Head of caudate nucleus (tissue), 42 donors: ENCODE measurements at regions not wholly inside any gene's neighbourhood (a gene's known extent, or its start where the extent isn't known, plus 50 kb on each side); places are given as distances from the start of the nearest gene placed in this dataset.
A peak's percentile ranks its signal among the peaks of the same experiment; 100 is the strongest.
"Not testable (repeated sequence)": the region's sequence is repeated elsewhere in the genome, so short reads cannot be mapped to it uniquely, and the experiment has no call there.

ENCODE experiments used
- DNase-seq, 42 donors: peaks; one replicate each; pipeline versions ENCODE4 v3.0.0 to v3.0.0-alpha.2; 2020 to 2021; ENCODE audit warnings: mixed read lengths in 7 of 42
- intact Hi-C: fragments of 100-400 bp; cut with DNase I; formaldehyde crosslinking; loops from one replicate; pipeline ENCODE4 v1.15.0; 2022

- intact Hi-C loops, result no loop called here
- DNase-seq, result no peak
These were observed 73.0 kb downstream of the GBP6 start for GRCh38 chr1:89436856-89437255.

- intact Hi-C loops, DNase-seq: not testable (repeated sequence)
These were observed 74.4 kb downstream of the GBP6 start for GRCh38 chr1:89438301-89438700.

GRCh38 chr1:89440911-89441310 is 77.1 kb downstream of the GBP6 start:
- intact Hi-C loops, result no loop called here
- no peak for DNase-seq

- intact Hi-C loops, result no loop called here
- no peak for DNase-seq
These were observed 79.8 kb upstream of the LRRC8B start for GRCh38 chr1:89444791-89445190.

GRCh38 chr1:89451011-89451410 is 73.6 kb upstream of the LRRC8B start:
- intact Hi-C loops, result loop anchor here (5.0 kb wide), 1 partner anchor 454 kb away; no protein-coding TSS in a partner anchor
- no peak for DNase-seq

GRCh38 chr1:89453123-89453972 is 71.3 kb upstream of the LRRC8B start:
- no peak for DNase-seq
- intact Hi-C loops, result loop anchor here (5.0 kb wide), 1 partner anchor 456 kb away; no protein-coding TSS in a partner anchor

- intact Hi-C loops, result loop anchor here (5.0 kb wide), 1 partner anchor 458 kb away; no protein-coding TSS in a partner anchor
- DNase-seq, result peak in 40 of 42 donors; percentile 2 to 77 (median 46)
These were observed 69.6 kb upstream of the LRRC8B start for GRCh38 chr1:89454845-89455521.

- intact Hi-C loops, result no loop called here
- DNase-seq, result no peak
These were observed 67.6 kb upstream of the LRRC8B start for GRCh38 chr1:89457046-89457445.

- no peak for DNase-seq
- intact Hi-C loops, result no loop called here
These were observed 65.5 kb upstream of the LRRC8B start for GRCh38 chr1:89459081-89459480.

GRCh38 chr1:89460325-89460724 is 64.3 kb upstream of the LRRC8B start:
- intact Hi-C loops, result no loop called here
- no peak for DNase-seq

- intact Hi-C loops, result no loop called here
- DNase-seq, result no peak
These were observed 62.4 kb upstream of the LRRC8B start for GRCh38 chr1:89462250-89462649.

- intact Hi-C loops, result no loop called here
- no peak for DNase-seq
These were observed 60.6 kb upstream of the LRRC8B start for GRCh38 chr1:89464008-89464407.

- intact Hi-C loops, result no loop called here
These were observed 59.4 kb upstream of the LRRC8B start for GRCh38 chr1:89465201-89465600.

GRCh38 chr1:89466307-89466930 is 58.2 kb upstream of the LRRC8B start:
- intact Hi-C loops, result no loop called here
- no peak for DNase-seq

More at GRCh38 chr1:89465201-89465600, 59.4 kb upstream of the LRRC8B start:
- DNase-seq, result no peak

GRCh38 chr1:89472253-89472652 is 52.4 kb upstream of the LRRC8B start:
- intact Hi-C loops, result no loop called here
- DNase-seq, result no peak

GRCh38 chr1:89472886-89473417 is 51.7 kb upstream of the LRRC8B start:
- no peak for DNase-seq
- intact Hi-C loops, result no loop called here
